ENCODE measurements at regions not wholly inside any gene's neighbourhood (a gene's known extent, or its start where the extent isn't known, plus 50 kb on each side); places are given as distances from the start of the nearest gene placed in this dataset.
"Not testable (repeated sequence)": the region's sequence is repeated elsewhere in the genome, so short reads cannot be mapped to it uniquely, and the experiment has no call there.

DNA sequence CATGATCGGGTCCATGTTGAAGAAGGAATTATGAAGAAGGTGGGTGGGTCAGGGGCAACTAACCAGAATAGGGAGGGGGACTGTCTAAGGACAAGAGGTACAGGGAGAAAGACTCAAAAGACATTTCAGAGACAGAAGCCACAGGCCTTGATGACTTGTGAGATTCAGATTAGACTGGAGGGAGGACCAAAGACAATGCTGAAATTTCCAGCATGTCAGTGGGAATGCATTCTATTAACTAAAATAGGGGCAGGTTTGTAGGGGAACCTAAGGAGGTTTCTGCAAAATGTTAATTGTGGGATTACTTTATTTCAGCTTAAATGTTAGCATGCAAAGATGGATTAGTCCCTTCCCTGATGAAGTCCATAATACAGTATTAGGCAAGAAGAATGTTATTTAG is 141.6 kb upstream of the NBPF26 start:
- TF ChIP-seq CTCF (IDR thresholded peaks at IDR 0.05); POLR2AphosphoS5 (IDR thresholded peaks at IDR 0.05; ENCODE audit: low read depth, low read length): not testable (repeated sequence)
- TF ChIP-seq, protein P1, sequence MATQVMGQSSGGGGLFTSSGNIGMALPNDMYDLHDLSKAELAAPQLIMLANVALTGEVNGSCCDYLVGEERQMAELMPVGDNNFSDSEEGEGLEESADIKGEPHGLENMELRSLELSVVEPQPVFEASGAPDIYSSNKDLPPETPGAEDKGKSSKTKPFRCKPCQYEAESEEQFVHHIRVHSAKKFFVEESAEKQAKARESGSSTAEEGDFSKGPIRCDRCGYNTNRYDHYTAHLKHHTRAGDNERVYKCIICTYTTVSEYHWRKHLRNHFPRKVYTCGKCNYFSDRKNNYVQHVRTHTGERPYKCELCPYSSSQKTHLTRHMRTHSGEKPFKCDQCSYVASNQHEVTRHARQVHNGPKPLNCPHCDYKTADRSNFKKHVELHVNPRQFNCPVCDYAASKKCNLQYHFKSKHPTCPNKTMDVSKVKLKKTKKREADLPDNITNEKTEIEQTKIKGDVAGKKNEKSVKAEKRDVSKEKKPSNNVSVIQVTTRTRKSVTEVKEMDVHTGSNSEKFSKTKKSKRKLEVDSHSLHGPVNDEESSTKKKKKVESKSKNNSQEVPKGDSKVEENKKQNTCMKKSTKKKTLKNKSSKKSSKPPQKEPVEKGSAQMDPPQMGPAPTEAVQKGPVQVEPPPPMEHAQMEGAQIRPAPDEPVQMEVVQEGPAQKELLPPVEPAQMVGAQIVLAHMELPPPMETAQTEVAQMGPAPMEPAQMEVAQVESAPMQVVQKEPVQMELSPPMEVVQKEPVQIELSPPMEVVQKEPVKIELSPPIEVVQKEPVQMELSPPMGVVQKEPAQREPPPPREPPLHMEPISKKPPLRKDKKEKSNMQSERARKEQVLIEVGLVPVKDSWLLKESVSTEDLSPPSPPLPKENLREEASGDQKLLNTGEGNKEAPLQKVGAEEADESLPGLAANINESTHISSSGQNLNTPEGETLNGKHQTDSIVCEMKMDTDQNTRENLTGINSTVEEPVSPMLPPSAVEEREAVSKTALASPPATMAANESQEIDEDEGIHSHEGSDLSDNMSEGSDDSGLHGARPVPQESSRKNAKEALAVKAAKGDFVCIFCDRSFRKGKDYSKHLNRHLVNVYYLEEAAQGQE (IDR thresholded peaks at IDR 0.05; ENCODE audit: insufficient read depth in 1 of 2, low read depth in 2 of 2, low read length in 1 of 2), result not testable (repeated sequence)

All from Panc1 (cell line).